Astrocyte of the spinal cord (primary cell): ENCODE measurements at regions not wholly inside any gene's neighbourhood (a gene's known extent, or its start where the extent isn't known, plus 50 kb on each side); places are given as distances from the start of the nearest gene placed in this dataset.

Experiments used
- DNase-seq: peaks from one replicate; pipeline ENCODE4 v3.0.0; 2011; ENCODE audit warnings: low read depth, low spot score
- H3K4me3 ChIP-seq: 2 replicates; pipeline ENCODE4 v1.5.1; 2011; ENCODE audit warnings: low read depth, mild to moderate bottlenecking, low read length, moderate library complexity
- CTCF ChIP-seq: IDR thresholded peaks from 2 replicates; pipeline ENCODE4 v1.5.1; 2012; ENCODE audit warnings: low read depth, mild to moderate bottlenecking, low read length, inconsistent platforms
- in situ Hi-C: cut with HindIII; loops from 2 replicates; pipeline ENCODE4 v1.10.0; 2017; ENCODE audit warnings: low sequenced_read_pairs

- in situ Hi-C loops: no loop called here
- TF ChIP-seq CTCF: no peak
- H3K4me3 ChIP-seq: no peak overlapping the region
- no peak for DNase-seq
These were observed 496.1 kb downstream of the RERGL start for GRCh38 chr12:17593715-17594406.

DNA sequence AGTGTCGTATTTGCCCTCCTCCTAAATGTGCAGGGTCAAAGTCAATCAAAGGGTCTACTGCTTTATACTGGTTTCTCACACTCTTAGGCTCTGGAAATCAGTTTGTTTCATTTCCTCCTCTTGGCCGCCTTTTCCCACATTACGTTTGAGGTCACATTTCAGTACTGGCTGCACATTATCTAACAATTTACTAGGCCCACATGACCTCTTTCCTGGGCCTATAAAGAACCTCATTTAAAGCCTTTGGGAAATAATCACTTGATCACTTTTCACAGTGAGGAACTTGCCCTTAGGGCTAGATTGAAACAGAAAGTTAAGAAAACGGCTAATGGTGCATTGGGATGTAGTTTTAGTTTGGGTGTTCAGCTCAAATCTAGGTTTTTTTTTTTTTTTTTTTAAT is 497.5 kb downstream of the RERGL start:
- H3K4me3 ChIP-seq: no peak overlapping the region
- DNase-seq: no peak
- in situ Hi-C loops: no loop called here
- no peak for TF ChIP-seq CTCF

GRCh38 chr12:17591005-17591681 is 498.9 kb downstream of the RERGL start:
- DNase-seq: no peak
- in situ Hi-C loops: no loop called here
- H3K4me3 ChIP-seq: no peak overlapping the region
- TF ChIP-seq CTCF: no peak

DNA sequence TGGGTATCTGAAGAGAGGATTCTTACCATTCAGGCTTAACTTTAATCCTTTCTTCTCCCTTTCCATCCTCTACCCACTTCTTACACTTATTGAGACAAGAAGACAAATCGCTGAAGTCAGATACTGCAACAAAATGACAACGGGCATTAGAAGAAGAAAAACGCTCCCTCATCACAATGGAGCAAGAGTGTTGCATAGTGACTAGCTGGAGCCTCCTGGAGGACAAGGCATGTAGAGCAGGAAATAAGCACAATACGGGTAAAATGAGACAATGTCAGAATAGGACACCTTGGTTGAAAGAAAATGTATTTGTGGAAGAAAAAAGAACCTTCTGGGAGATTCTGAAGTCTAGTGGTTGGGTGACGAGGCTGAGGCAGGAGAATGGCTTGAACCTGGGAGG is 501.0 kb downstream of the RERGL start:
- peak; percentile 23 for TF ChIP-seq CTCF
- in situ Hi-C loops: no loop called here
- no peak overlapping the region for H3K4me3 ChIP-seq
- no peak for DNase-seq

DNA sequence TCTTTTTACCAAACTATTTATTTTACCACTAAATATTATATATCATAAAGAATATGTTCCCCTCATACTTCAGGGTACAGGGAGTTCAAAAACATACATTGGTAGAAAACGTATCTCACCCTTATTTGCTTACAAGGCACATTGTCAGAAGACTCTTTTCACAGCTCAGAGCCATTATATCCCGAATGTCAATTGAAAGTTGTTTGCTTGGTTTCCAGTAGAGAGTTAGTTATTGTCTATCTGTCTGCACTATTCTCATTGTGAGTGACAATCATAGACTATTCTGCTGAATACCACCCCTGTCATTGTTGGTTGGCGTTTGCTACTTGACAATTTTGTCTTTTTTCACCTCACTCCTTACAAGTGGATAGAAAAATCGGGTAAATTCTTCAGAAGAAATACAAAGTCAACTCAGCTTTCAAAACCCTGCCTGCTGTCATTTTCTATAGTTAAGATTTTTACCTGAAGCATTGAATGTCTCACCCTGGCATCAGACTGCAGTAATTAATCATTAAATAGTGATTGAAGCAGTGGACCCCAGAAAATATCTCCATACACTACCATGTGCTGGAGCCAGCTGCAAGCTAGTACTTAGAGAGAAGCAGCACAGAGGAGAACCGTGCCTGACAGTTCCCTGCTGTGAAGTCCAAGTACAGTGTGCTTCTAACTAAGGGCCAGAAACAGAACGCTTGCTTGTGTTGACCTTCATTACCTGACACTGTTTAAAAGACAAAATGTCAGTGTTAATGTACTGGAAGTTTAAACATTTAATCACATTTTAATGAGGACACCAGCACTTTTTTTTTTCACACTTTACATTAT is 510.6 kb downstream of the RERGL start:
- DNase-seq: no peak
- no peak for TF ChIP-seq CTCF
- in situ Hi-C loops: no loop called here
- no peak overlapping the region for H3K4me3 ChIP-seq

DNA sequence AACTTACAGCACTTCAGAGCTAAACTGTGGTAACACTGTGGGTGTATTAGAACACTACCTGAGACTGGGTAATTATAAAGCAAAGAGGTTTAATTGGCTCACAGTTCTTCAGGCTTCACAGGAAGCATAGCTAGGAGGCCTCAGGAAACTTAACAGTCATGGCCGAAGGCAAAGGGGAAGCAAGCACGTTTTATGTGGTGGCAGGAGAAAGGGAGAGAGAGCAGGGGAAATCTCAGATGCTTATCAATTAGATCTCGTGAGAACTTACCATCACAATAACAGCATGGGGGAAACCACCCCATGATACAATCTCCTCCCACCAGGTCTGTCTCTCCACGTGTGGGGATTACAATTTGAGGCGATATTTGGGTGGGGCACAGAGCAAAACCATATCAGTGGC is 512.6 kb downstream of the RERGL start:
- DNase-seq: no peak
- in situ Hi-C loops: no loop called here
- no peak for TF ChIP-seq CTCF
- no peak overlapping the region for H3K4me3 ChIP-seq
